Epithelial cell of prostate (primary cell): ENCODE measurements at regions not wholly inside any gene's neighbourhood (a gene's known extent, or its start where the extent isn't known, plus 50 kb on each side); places are given as distances from the start of the nearest gene placed in this dataset.

Source experiments
- DNase-seq: peaks from one replicate; pipeline ENCODE4 v3.0.0-alpha.2; 2011; ENCODE audit warnings: low read depth, low spot score
- H3K27ac ChIP-seq: fragments of 450-650 bp; 2 replicates; pipeline ENCODE4 v1.5.1; 2017; ENCODE audit warnings: mild to moderate bottlenecking

DNA sequence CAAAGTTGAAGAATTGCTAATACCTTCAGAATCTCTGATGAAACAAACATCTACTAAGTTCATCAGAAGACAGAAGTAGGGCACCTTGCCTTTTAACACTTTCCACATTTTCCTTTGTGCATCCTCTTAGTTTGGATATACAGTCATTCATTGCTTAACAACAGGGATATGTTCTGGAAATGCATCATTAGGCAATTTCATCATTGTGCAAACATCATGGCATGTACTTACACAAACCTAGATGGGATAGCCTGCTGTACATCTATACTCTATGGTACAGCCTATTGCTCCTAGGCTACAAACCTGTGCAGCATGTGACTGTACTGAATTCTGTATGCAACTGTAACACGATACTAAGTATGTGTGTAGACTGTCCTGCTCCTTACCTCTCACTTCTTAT is 169.8 kb downstream of the SUCLA2 start:
- H3K27ac ChIP-seq: no peak overlapping the region
- DNase-seq: no peak

DNA sequence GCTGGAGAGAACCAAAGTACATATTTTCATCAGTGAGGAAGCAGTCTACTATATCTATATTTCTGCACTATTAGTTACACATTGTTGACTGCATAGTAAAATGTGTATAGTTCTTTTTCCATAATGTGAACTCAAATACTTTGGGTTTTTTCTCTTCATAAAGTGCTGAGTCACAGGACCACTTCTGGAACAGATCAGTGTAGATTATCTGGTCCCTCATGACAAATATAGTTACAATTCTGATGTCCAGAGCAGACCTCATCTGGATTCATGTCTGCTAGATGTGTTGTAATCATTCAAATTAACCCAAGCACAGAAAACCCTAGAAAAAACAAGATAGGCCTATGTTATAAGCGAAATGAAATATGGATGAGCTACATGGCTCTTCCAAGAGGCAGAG is 171.4 kb downstream of the SUCLA2 start:
- no peak for DNase-seq
- no peak overlapping the region for H3K27ac ChIP-seq

DNA sequence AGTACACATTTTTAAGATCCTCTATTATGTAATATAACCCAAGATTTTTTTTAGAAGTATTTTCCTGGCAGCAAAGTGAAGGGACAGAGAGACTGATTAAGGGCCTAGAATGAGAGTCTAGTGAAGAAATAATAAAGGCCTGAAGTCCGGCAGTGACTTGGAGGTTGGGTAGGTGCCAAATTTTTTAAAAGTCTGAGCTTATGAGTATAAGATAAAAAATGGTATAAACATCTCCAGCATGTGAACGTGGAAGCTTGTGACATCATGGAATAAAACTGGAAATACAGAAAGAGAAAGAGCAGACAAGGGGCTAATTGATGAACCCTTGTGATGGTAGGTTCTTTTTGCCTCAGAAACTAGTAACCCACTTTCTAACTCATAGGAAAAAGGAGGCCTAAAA is 174.6 kb downstream of the SUCLA2 start:
- no peak for DNase-seq
- H3K27ac ChIP-seq: no peak overlapping the region

DNA sequence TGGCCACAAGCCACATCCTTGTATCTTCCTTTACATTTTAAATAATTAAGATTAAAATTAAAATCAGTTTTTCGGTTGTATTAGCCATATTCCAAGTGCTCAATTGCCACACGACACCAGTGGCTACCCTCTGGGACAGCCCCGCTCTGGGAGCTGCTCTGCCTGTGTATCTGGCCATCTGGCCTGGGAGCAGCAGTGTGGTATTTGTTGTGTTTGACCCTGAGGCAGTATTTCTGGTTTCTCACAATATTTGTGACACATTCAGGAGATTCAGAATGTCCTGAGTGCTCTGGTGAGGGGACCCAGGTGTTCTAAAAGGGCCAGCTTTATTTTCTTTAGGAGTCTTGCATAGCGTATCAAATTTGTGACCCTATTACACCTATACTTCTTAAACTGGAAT is 179.0 kb downstream of the SUCLA2 start:
- no peak overlapping the region for H3K27ac ChIP-seq
- DNase-seq: no peak

DNA sequence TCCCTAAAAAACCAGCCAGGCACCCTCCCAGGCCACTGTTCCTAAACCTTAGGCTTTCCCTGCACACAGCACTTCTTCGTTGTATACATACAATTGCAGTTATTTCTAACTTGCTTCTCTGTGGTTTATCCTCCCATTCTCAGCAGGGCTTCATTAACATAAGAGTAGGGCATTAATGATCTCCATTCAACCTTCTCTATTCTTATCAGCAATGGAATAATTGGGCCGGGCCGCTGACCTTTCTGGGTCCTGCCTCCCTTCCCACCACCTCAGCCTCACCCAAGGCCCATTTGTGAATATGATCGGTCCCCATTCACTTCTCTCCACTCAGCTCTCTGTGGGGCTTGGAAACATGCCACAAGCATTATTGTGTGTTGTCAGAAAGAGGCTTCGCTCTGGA is 184.2 kb downstream of the SUCLA2 start:
- DNase-seq: no peak
- no peak overlapping the region for H3K27ac ChIP-seq

DNA sequence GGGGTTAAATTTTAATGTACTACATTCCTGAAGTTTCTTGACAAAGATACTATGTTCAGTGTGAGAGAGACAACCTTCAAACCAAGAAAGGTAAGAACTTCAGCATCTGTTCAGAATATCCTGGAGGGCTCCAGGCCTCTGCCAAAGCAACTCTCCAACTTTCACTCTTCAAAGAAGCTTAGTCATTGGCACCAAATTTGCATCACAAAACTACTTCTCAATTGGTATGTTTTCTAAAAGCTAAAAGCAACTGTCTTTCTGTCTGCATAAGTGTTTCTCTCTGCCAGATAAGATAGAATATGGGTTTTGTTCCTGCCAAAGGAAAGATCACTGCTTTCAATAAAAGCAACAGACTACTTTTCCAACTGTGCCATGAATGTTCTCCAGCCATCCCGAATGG is 187.4 kb downstream of the SUCLA2 start:
- no peak overlapping the region for H3K27ac ChIP-seq
- no peak for DNase-seq

- DNase-seq: no peak
- H3K27ac ChIP-seq: no peak overlapping the region
These were observed 191.7 kb downstream of the SUCLA2 start for GRCh38 chr13:47809411-47809810.

DNA sequence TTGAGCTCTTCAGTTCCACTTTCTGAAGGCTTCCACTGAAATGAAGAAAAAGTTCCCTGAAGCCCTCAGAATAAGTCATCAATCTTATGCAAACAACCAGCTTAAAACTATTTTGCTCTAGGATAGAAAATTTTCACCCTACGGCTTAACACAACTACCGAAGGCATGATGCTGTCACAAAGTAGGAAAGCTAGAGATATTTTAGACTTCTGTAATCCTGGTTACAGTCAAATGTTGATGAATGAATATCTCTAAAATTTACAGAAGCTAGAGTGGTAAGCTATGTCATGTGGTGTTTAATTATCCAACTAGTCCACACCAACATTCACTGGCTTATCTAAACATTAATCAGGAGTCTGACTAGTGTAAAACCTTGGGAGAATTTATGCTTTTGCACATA is 197.9 kb downstream of the SUCLA2 start:
- H3K27ac ChIP-seq: no peak overlapping the region
- DNase-seq: no peak

DNA sequence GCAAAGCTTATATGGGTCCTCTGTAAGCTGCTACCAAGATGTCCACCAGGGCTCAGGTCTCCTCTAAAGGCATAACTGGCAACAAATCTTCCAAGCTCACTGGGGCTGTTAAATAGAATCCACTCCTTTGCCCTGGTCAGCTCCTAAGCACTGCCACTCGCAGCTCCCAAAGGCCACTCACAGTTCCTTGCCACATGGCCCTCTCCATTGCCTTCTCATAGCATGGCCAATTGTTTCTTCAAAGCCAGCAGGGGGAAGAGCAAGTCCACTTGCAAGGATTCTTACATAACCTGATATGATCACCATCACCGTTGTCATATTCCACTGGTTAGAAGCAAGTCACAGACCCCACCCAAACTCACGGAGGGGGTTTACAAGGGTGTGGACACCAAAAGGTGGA is 199.5 kb downstream of the SUCLA2 start:
- no peak overlapping the region for H3K27ac ChIP-seq
- DNase-seq: no peak

- DNase-seq: no peak
- no peak overlapping the region for H3K27ac ChIP-seq
These were observed 200.5 kb downstream of the SUCLA2 start for GRCh38 chr13:47800593-47800992.

- no peak overlapping the region for H3K27ac ChIP-seq
- no peak for DNase-seq
These were observed 202.2 kb downstream of the SUCLA2 start for GRCh38 chr13:47798906-47799305.

DNA sequence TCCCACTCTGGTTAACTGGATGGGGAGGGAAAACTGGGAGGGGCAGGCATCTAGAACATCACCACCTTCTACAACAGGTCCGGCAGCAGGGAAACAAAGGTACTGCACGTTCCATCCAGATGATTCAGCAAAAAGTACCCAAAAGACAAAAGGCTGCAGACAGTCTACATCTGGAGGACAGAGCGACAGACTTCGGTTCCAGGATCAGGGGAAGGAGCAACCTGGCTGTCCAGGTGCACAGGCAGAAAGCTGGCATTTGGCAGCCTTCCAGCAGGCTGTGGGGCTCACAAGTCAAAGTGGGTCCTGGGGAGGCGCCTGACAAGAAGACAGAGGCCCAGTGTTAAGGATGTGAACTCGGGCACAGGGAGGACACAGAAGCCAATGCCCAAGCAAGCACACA is 202.9 kb downstream of the SUCLA2 start:
- H3K27ac ChIP-seq: no peak overlapping the region
- no peak for DNase-seq

DNA sequence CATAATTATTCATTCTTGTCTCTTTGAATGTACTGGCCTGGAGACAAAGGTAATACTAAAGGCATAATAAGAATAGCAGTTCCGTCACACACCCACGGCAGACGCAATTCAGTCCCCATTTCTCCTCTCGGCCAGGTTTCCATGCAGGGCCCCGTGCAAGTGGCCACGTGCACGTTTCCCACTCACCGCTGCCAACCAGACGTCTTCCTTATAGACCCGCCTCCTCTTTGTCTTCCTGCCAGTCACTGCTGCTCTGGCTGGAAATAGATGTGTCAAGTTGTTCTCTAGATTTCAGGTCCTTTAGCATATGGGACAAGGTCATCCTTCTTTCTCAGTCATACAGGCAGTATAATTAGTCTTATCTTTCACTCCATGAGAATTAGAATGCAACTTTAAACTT is 204.3 kb downstream of the SUCLA2 start:
- no peak overlapping the region for H3K27ac ChIP-seq
- no peak for DNase-seq

DNA sequence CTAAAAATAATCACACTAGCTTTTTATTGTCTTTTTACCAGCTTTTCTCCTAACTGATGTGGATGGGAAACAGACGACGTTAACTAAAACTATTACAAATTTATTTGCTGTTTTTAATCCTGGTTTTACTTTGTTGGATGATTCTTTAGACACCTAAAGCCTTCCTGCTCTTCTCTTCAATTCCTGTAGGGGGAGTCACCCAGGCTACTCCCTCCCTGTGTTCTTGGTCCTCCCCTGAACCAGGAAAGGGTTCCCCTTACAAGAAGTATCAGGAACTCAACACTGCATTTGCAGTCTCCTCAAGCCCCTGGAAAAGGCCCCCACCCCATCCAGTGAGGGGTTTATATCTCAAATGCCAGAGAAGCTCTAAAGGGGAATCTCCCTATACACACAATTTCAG is 206.1 kb downstream of the SUCLA2 start:
- no peak for DNase-seq
- no peak overlapping the region for H3K27ac ChIP-seq

- DNase-seq: no peak
- no peak overlapping the region for H3K27ac ChIP-seq
These were observed 210.3 kb downstream of the SUCLA2 start for GRCh38 chr13:47790755-47791154.

GRCh38 chr13:47788844-47789243 is 212.2 kb downstream of the SUCLA2 start:
- no peak overlapping the region for H3K27ac ChIP-seq
- no peak for DNase-seq

GRCh38 chr13:47774671-47774994 is 226.4 kb downstream of the SUCLA2 start:
- no peak for DNase-seq
- no peak overlapping the region for H3K27ac ChIP-seq

DNA sequence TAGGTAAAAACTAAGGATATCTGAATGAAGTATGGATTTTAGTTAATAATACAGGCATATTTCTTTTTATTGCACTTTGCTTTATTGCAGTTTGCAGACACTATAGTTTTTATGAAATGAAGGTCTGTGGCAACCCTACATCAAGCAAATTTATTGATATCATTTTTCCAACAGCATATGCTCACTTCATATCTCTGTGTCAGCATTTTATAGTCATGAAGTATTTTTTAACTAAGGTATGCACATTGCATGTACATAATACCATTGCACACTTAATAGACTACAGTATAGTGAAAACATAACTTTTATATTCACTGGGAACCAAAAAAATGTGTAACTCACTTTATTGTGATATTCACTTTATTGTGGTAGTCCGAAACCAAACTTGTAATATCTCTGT is 236.3 kb downstream of the SUCLA2 start:
- no peak overlapping the region for H3K27ac ChIP-seq
- no peak for DNase-seq

GRCh38 chr13:47757466-47758080 is 243.5 kb downstream of the SUCLA2 start:
- no peak overlapping the region for H3K27ac ChIP-seq
- DNase-seq: no peak

- no peak overlapping the region for H3K27ac ChIP-seq
- no peak for DNase-seq
These were observed 253.2 kb downstream of the SUCLA2 start for GRCh38 chr13:47747901-47748300.

GRCh38 chr13:47726394-47726793 is 274.7 kb downstream of the SUCLA2 start:
- H3K27ac ChIP-seq: no peak overlapping the region
- DNase-seq: no peak

- DNase-seq: no peak
- no peak overlapping the region for H3K27ac ChIP-seq
These were observed 277.2 kb downstream of the SUCLA2 start for GRCh38 chr13:47723898-47724297.

GRCh38 chr13:47719164-47719563 is 281.9 kb downstream of the SUCLA2 start:
- no peak for DNase-seq
- no peak overlapping the region for H3K27ac ChIP-seq
